WTC11 (cell line): ENCODE measurements at regions not wholly inside any gene's neighbourhood (a gene's known extent, or its start where the extent isn't known, plus 50 kb on each side); places are given as distances from the start of the nearest gene placed in this dataset.

Experiments used
- CREB1 ChIP-seq: sonication (generic); formaldehyde crosslinking; IDR thresholded peaks from 2 replicates; pipeline ENCODE4 v1.8.0; 2023; ENCODE audit warnings: mild to moderate bottlenecking, missing genetic modification reagents
- ETV6 ChIP-seq: sonication (generic); formaldehyde crosslinking; IDR thresholded peaks from 2 replicates; pipeline ENCODE4 v1.8.1; 2022; ENCODE audit warnings: mild to moderate bottlenecking, missing genetic modification reagents
- FOXJ3 ChIP-seq: sonication (generic); formaldehyde crosslinking; IDR thresholded peaks from 2 replicates; pipeline ENCODE4 v1.9.0; 2021; ENCODE audit warnings: missing genetic modification reagents, mild to moderate bottlenecking, borderline replicate concordance
- FOXK1 ChIP-seq: sonication (generic); formaldehyde crosslinking; IDR thresholded peaks from 2 replicates; pipeline ENCODE4 v1.8.0; 2022; ENCODE audit warnings: mild to moderate bottlenecking, moderate library complexity, missing genetic modification reagents
- GTF2I ChIP-seq: fragments of 250-450 bp; sonication (Bioruptor Pico); conservative IDR thresholded peaks from 2 replicates; pipeline ENCODE4 v1.4.0; 2021; ENCODE audit warnings: mild to moderate bottlenecking
- IRF2 ChIP-seq: sonication (generic); formaldehyde crosslinking; IDR thresholded peaks from 2 replicates; pipeline ENCODE4 v1.8.0; 2022; ENCODE audit warnings: low read depth, missing genetic modification reagents, borderline replicate concordance
- MYBL2 ChIP-seq: sonication (generic); formaldehyde crosslinking; IDR thresholded peaks from 2 replicates; pipeline ENCODE4 v1.8.1; 2023; ENCODE audit warnings: mild to moderate bottlenecking, moderate library complexity, missing genetic modification reagents
- NFE2L1 ChIP-seq: sonication (generic); formaldehyde crosslinking; IDR thresholded peaks from 2 replicates; pipeline ENCODE4 v1.8.1; 2023; ENCODE audit warnings: missing genetic modification reagents
- NR2C2 ChIP-seq: sonication (generic); formaldehyde crosslinking; IDR thresholded peaks from 2 replicates; pipeline ENCODE4 v1.8.0; 2022; ENCODE audit warnings: mild to moderate bottlenecking, missing genetic modification reagents
- PREB ChIP-seq: sonication (generic); formaldehyde crosslinking; IDR thresholded peaks from 2 replicates; pipeline ENCODE4 v1.8.1; 2022; ENCODE audit warnings: mild to moderate bottlenecking, missing genetic modification reagents, moderate library complexity, borderline replicate concordance
- SMAD4 ChIP-seq: sonication (generic); formaldehyde crosslinking; IDR thresholded peaks from 2 replicates; pipeline ENCODE4 v1.8.0; 2022; ENCODE audit warnings: mild to moderate bottlenecking, missing genetic modification reagents
- STAT6 ChIP-seq: sonication (generic); formaldehyde crosslinking; conservative IDR thresholded peaks from 2 replicates; pipeline ENCODE4 v1.8.1; 2023; ENCODE audit warnings: mild to moderate bottlenecking, low read depth, missing genetic modification reagents, moderate library complexity
- TEAD1 ChIP-seq: sonication (generic); formaldehyde crosslinking; IDR thresholded peaks from 2 replicates; pipeline ENCODE4 v1.8.0; 2022; ENCODE audit warnings: mild to moderate bottlenecking, missing genetic modification reagents
- USF2 ChIP-seq: sonication (generic); formaldehyde crosslinking; IDR thresholded peaks from 2 replicates; pipeline ENCODE4 v1.8.1; 2023; ENCODE audit warnings: mild to moderate bottlenecking, missing genetic modification reagents, moderate library complexity
- ZBTB21 ChIP-seq: sonication (generic); formaldehyde crosslinking; IDR thresholded peaks from 2 replicates; pipeline ENCODE4 v1.8.1; 2023; ENCODE audit warnings: mild to moderate bottlenecking, missing genetic modification reagents, borderline replicate concordance
- ZBTB43 ChIP-seq: sonication (generic); formaldehyde crosslinking; IDR thresholded peaks from 2 replicates; pipeline ENCODE4 v1.8.1; 2023; ENCODE audit warnings: mild to moderate bottlenecking, missing genetic modification reagents
- ZNF219 ChIP-seq: sonication (generic); formaldehyde crosslinking; IDR thresholded peaks from 2 replicates; pipeline ENCODE4 v1.8.0; 2023; ENCODE audit warnings: missing genetic modification reagents, mild to moderate bottlenecking, borderline replicate concordance
- ZNF281 ChIP-seq: sonication (generic); formaldehyde crosslinking; IDR thresholded peaks from 2 replicates; pipeline ENCODE4 v1.8.0; 2023; ENCODE audit warnings: mild to moderate bottlenecking, missing genetic modification reagents
- ZNF423 ChIP-seq: fragments of 250-450 bp; sonication (Bioruptor Pico); IDR thresholded peaks from 2 replicates; pipeline ENCODE4 v2.1.2; 2022; ENCODE audit warnings: mild to moderate bottlenecking, moderate library complexity
- ZSCAN18 ChIP-seq: fragments of 250-450 bp; sonication (Bioruptor Pico); IDR thresholded peaks from 2 replicates; pipeline ENCODE4 v2.1.2; 2022; ENCODE audit warnings: mild to moderate bottlenecking, moderate library complexity

- no peak; the same call in 1 of the 2 replicates for TF ChIP-seq ZNF281 (CRISPR knock-in tag)
- peak; percentile 79; the same call in 1 of the 2 replicates for TF ChIP-seq FOXK1 (CRISPR knock-in tag)
- TF ChIP-seq ZNF219, result peak; percentile 87; the same call in 1 of the 2 replicates
- TF ChIP-seq GTF2I, result no peak
- 0 out of 2 replicates have a peak, but pooled peaks have one; percentile 44 for TF ChIP-seq NR2C2 (CRISPR knock-in tag)
- TF ChIP-seq USF2 (CRISPR knock-in tag), result no peak
- no peak for TF ChIP-seq ZSCAN18
- no peak for TF ChIP-seq STAT6 (CRISPR knock-in tag)
- TF ChIP-seq ZBTB43 (CRISPR knock-in tag), result no peak
- peak; percentile 61; the same call in 1 of the 2 replicates for TF ChIP-seq SMAD4 (CRISPR knock-in tag)
- peak; percentile 69 for TF ChIP-seq TEAD1 (CRISPR knock-in tag)
- TF ChIP-seq CREB1 (CRISPR knock-in tag), result peak; percentile 67
- TF ChIP-seq ETV6 (CRISPR knock-in tag), result 0 out of 2 replicates have a peak, but pooled peaks have one; percentile 24
- no peak for TF ChIP-seq MYBL2 (CRISPR knock-in tag)
- no peak for TF ChIP-seq PREB
- peak; percentile 46; the same call in 1 of the 2 replicates for TF ChIP-seq ZBTB21 (CRISPR knock-in tag)
- no peak for TF ChIP-seq NFE2L1 (CRISPR knock-in tag)
- TF ChIP-seq ZNF423 (CRISPR knock-in tag), result no peak
- no peak for TF ChIP-seq FOXJ3
- TF ChIP-seq IRF2, result no peak
Measured at GRCh38 chr1:57966751-57967406, 543.0 kb upstream of the DAB1 start (continued).
